Tibial artery (tissue), 4 donors: ENCODE measurements at regions not wholly inside any gene's neighbourhood (a gene's known extent, or its start where the extent isn't known, plus 50 kb on each side); places are given as distances from the start of the nearest gene placed in this dataset.

Experiments
- DNase-seq, 2 donors: peaks; one replicate each; pipeline ENCODE4 v3.0.0-alpha.2; 2019
- H3K27ac ChIP-seq, 2 donors: fragments of 200-600 bp; sonication (generic) in 1 of 2; 1 replicate in 1 of 2; 2 replicates in 1 of 2; pipeline ENCODE4 v1.5.1; 2018 to 2019; ENCODE audit warnings: mild to moderate bottlenecking in 1 of 2
- H3K27me3 ChIP-seq, 2 donors: fragments of 200-600 bp; sonication (generic) in 1 of 2; one replicate each; pipeline versions ENCODE4 v1.5.1 to v1.6.0; 2016 to 2019
- H3K36me3 ChIP-seq, 3 donors: fragments of 200-600 bp; sonication (generic) in 2 of 3; one replicate each; pipeline ENCODE4 v1.5.1; 2016 to 2019; ENCODE audit warnings: mild to moderate bottlenecking in 2 of 3
- H3K4me1 ChIP-seq, 4 donors: fragments of 200-600 bp; sonication (generic) in 2 of 4; 1 replicate in 3 of 4; 2 replicates in 1 of 4; pipeline ENCODE4 v1.5.1; 2016 to 2019
- H3K4me3 ChIP-seq, 2 donors: fragments of 200-600 bp; sonication (generic) in 1 of 2; 1 replicate in 1 of 2; 2 replicates in 1 of 2; pipeline ENCODE4 v1.5.1; 2018 to 2019; ENCODE audit warnings: mild to moderate bottlenecking in 2 of 2
- H3K9me3 ChIP-seq, 3 donors: fragments of 200-600 bp; sonication (generic) in 1 of 3; one replicate each; pipeline ENCODE4 v1.5.1; 2016 to 2019
- CTCF ChIP-seq, 2 experiments: fragments of 200-600 bp in 1 of 2; fragments of 450-650 bp in 1 of 2; IDR thresholded peaks; one replicate each; pipeline ENCODE4 v1.5.1; 2017 to 2019; ENCODE audit warnings: antibody characterized with exemption in 2 of 2, mild to moderate bottlenecking in 1 of 2, moderate library complexity in 1 of 2
- intact Hi-C: fragments of 100-400 bp; cut with DNase I; formaldehyde crosslinking; loops from one replicate; pipeline ENCODE4 v1.15.0; 2023; ENCODE audit warnings: low total_unique reads

GRCh38 chr16:59047114-59047513, 313.0 kb upstream of the GOT2 start:
- no peak for TF ChIP-seq CTCF (IDR thresholded peaks at IDR 0.05)
- H3K27ac ChIP-seq, result no peak overlapping the region
- no peaks in the 10 kb centered on the region for H3K36me3 ChIP-seq
- intact Hi-C loops, result no loop called here
- no peak for DNase-seq
- no peaks in the 10 kb centered on the region for H3K9me3 ChIP-seq
- no peaks in the 10 kb centered on the region for H3K27me3 ChIP-seq
- no peaks in the 10 kb centered on the region for H3K4me1 ChIP-seq
- H3K4me3 ChIP-seq, result no peak overlapping the region

GRCh38 chr16:59046335-59046734, 312.2 kb upstream of the GOT2 start:
- no peak overlapping the region for H3K27ac ChIP-seq
- TF ChIP-seq CTCF (IDR thresholded peaks at IDR 0.05), result no peak
- no peaks in the 10 kb centered on the region for H3K9me3 ChIP-seq
- intact Hi-C loops, result no loop called here
- H3K27me3 ChIP-seq, result no peaks in the 10 kb centered on the region
- H3K4me1 ChIP-seq, result no peaks in the 10 kb centered on the region
- H3K36me3 ChIP-seq, result no peaks in the 10 kb centered on the region
- no peak for DNase-seq
- no peak overlapping the region for H3K4me3 ChIP-seq

GRCh38 chr16:59045501-59045900, 311.4 kb upstream of the GOT2 start:
- no peaks in the 10 kb centered on the region for H3K27me3 ChIP-seq
- H3K27ac ChIP-seq, result no peak overlapping the region
- H3K36me3 ChIP-seq, result no peaks in the 10 kb centered on the region
- H3K9me3 ChIP-seq, result no peaks in the 10 kb centered on the region
- no peak for TF ChIP-seq CTCF (IDR thresholded peaks at IDR 0.05)
- intact Hi-C loops, result no loop called here
- H3K4me3 ChIP-seq, result no peak overlapping the region
- no peaks in the 10 kb centered on the region for H3K4me1 ChIP-seq
- no peak for DNase-seq

GRCh38 chr16:59044616-59045015, 310.5 kb upstream of the GOT2 start:
- Histone ChIP-seq H3K36me3 (no peaks in the 10 kb centered on the region), H3K4me1 (no peaks in the 10 kb centered on the region), H3K4me3 (no peak overlapping the region), H3K27me3 (no peaks in the 10 kb centered on the region), H3K27ac (no peak overlapping the region), H3K9me3 (no peaks in the 10 kb centered on the region)
- DNase-seq, result no peak
- intact Hi-C loops, result no loop called here
- TF ChIP-seq CTCF (IDR thresholded peaks at IDR 0.05), result no peak

GRCh38 chr16:59042301-59042700, 308.2 kb upstream of the GOT2 start:
- no peaks in the 10 kb centered on the region for H3K27me3 ChIP-seq
- no peak overlapping the region for H3K4me3 ChIP-seq
- H3K36me3 ChIP-seq, result no peaks in the 10 kb centered on the region
- no peaks in the 10 kb centered on the region for H3K9me3 ChIP-seq
- intact Hi-C loops, result no loop called here
- no peaks in the 10 kb centered on the region for H3K4me1 ChIP-seq
- no peak overlapping the region for H3K27ac ChIP-seq
- DNase-seq, result no peak
- no peak for TF ChIP-seq CTCF (IDR thresholded peaks at IDR 0.05)

GRCh38 chr16:59039066-59039720, 305.1 kb upstream of the GOT2 start:
- Histone ChIP-seq H3K27me3 (no peaks in the 10 kb centered on the region), H3K27ac (no peak overlapping the region), H3K4me3 (no peak overlapping the region), H3K36me3 (no peaks in the 10 kb centered on the region), H3K9me3 (no peaks in the 10 kb centered on the region), H3K4me1 (no peaks in the 10 kb centered on the region)
- TF ChIP-seq CTCF (IDR thresholded peaks at IDR 0.05), result no peak
- intact Hi-C loops, result no loop called here
- no peak for DNase-seq
